OCI-LY3 (cell line): ENCODE measurements at regions not wholly inside any gene's neighbourhood (a gene's known extent, or its start where the extent isn't known, plus 50 kb on each side); places are given as distances from the start of the nearest gene placed in this dataset.

ENCODE experiments used
- CTCF ChIP-seq: fragments of 200-600, 300-600 bp; sonication (generic); IDR thresholded peaks from 2 replicates; pipeline ENCODE4 v1.5.1; 2014; ENCODE audit warnings: antibody characterized with exemption, low read length, low read depth
- EZH2phosphoT487 ChIP-seq: fragments of 200-600 bp; shearing (Covaris generic); IDR thresholded peaks from 2 replicates; pipeline ENCODE4 v1.6.1; 2018; ENCODE audit warnings: antibody characterized with exemption, mixed run types, low read depth

- TF ChIP-seq EZH2phosphoT487 (no peak), CTCF (no peak)
Observed at GRCh38 chr1:82582347-82582746, 781.6 kb downstream of the ADGRL2 start.
